ENCODE measurements at regions not wholly inside any gene's neighbourhood (a gene's known extent, or its start where the extent isn't known, plus 50 kb on each side); places are given as distances from the start of the nearest gene placed in this dataset.

DNA sequence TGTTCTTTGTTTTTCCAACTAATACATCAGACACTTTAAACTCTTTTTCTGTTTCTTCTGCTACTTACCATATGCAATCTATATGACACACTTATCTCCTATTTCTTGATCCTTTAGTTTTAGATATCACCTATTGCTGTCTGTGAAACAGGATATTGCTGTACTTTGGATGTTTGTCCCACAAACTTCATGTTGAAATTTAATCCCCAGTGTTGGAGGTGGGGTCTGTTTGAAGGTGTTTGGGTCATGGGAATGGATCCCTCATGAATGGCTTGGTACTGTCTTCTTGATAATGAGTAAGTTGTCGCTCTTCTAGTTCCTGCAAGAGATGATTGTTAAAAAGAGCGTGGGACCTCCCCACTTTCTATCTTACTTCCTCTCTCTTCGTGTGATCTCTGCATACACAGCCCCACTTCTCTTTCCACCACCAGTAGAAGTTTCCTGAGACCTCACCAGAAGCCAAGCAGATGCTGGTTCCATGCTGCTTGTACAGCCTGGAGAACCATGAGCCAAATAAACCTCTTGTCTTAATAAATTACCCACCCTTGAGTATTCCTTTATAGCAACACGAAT, 244.2 kb downstream of the NHLRC3 start:
- no peak for DNase-seq (ENCODE audit: low read depth)

- DNase-seq (ENCODE audit: low read depth): no peak
These were observed 244.8 kb downstream of the NHLRC3 start for GRCh38 chr13:39283072-39283471.

DNA sequence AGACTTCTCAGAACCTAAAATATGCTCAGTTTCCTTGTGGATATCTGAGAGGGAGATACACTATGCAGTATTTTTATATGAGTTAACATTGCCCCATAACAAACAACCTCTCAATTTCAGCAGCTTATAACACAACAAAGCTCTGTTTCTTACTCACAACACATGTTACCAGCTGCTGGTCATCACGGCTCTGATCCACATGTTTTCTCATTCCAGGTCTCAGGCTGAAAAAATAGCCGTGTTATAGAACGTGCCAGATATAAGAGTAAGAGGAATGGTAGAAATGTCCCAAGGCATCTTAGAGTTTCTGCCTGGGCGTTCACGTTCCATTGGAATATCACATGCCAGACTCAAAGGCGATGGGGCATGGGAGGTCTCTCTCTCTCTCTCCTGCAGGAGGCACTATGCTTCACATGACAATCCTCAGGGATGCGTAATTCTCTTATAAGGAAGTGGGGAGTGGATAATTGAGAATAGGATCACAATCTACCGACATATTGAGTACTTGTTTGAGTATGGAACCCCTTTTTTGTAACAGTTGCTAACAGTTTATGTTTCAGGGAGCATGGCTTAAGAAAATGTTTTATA, 246.6 kb downstream of the NHLRC3 start:
- no peak for DNase-seq (ENCODE audit: low read depth)

All from forelimb muscle (tissue), 1 donor.